Activated CD4-positive, alpha-beta T cell treated with anti-CD3 and anti-CD28 coated beads, Interleukin-2, amount 50 U/mL, for 4 hours (primary cell): ENCODE measurements at regions not wholly inside any gene's neighbourhood (a gene's known extent, or its start where the extent isn't known, plus 50 kb on each side); places are given as distances from the start of the nearest gene placed in this dataset.
"Not testable (repeated sequence)": the region's sequence is repeated elsewhere in the genome, so short reads cannot be mapped to it uniquely, and the experiment has no call there.

Experiments used
- DNase-seq, 2 experiments: peaks; one replicate each; pipeline ENCODE4 v3.0.0-alpha.2; 2020

DNA sequence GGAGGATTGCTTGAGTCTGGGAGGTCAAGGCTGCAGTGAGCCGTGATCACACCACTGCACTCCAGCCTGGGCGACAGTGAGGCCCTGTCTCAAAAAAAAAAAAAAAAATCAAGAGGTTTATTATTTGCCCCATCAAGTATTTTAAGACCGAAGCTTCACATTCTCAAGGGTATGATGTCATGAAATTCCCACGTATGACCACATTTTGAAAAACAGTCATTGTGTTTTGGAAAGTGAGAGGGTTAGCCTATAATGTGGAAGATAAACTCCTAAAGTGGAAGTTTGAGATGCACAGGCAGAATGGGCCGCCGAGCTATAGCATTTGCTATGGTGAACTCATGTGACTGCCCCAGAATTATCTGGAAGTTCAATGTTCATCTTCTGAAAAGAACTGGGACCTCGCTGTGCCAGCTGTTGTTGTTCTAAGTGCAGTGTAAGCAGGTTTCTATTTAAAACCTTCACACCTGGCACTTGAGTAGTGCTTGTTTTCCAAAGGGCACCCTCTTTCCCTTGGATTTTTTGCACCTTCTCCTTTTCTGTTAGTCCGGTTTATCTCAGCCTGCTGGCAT is 96.9 kb upstream of the SLC25A33 start:
- DNase-seq: no peak

DNA sequence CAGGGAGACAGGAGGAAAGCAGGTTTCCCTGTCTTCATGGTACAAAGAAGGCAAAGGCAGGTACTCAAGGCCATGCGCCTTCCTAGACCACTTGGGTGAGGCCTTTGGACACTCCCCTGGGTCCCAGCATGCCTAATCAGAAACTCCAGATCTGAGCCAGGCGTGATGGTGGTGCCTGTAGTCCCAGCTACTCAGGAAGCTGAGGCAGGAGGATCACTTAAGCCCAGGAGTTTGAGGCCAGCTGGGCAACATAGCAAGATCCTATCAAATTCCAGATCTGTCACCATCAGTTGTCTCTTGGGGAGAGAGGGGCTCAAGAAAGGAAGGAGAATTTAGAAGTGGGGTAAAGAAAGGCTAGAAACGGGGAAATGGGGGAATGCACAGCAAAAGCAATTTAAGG is 96.3 kb upstream of the SLC25A33 start:
- DNase-seq: no peak

DNA sequence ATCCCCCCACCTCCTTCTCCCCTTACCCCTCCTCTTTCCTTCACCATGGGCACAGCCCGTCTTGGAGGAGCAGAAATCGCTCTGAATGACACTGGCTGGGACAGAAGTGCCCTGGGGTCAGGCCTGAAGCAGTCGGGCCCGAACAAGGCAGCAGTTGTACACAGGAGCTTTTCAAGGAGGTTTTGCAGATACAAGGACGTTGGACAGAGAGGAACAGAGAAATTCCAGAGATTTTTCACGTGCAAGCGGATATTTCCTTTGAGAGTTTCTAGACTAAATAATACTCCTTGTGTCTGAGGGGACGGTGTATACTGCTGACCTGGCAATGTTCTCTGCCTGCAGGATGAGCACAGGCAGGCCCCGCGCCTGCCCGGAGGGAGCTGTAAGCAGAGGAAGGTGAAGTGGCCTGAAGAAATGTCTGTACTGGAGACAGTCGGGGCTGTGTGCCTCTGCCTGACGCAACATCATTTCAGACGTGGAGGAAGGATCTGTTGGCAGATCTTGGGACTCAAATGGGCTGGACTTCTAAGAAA is 95.3 kb upstream of the SLC25A33 start:
- no peak for DNase-seq

DNA sequence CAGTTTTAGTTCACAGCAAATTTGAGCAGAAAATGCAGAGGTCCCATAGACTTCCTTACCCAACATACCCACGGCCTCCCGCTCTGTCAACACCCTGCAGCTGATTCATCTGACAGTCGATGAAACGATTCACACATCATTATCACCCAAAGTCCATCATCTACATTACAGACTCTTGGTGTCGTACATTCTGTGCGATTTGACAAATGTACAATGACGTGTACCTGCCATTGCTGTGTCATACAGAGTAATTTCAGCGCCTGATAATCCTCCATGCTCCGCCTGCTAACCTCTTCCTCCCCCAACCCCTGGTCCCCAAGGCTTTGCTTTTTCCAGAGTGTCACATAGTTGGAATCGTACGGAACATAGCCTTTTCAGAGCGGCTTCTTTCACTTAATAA is 94.7 kb upstream of the SLC25A33 start:
- DNase-seq: no peak

DNA sequence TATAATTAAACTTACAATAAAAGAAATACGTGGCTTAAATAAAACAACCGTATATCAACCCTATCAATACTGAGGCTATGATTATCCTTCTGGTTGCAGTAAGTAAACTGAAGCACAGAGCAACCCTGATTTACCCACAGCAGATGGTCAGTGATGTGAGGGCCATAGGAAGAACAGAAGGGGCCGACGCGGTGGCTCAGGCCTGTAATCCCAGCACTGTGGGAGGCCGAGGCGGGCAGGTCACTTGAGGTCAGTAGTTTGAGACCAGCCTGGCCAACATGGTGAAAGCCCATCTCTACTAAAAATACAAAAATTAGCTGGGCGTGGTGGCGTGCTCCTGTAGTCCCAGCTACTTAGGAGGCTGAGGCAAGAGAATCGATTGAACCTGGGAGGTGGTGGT is 94.2 kb upstream of the SLC25A33 start:
- not testable (repeated sequence) for DNase-seq

GRCh38 chr1:9447215-9447960 is 91.9 kb upstream of the SLC25A33 start:
- DNase-seq: no peak

DNA sequence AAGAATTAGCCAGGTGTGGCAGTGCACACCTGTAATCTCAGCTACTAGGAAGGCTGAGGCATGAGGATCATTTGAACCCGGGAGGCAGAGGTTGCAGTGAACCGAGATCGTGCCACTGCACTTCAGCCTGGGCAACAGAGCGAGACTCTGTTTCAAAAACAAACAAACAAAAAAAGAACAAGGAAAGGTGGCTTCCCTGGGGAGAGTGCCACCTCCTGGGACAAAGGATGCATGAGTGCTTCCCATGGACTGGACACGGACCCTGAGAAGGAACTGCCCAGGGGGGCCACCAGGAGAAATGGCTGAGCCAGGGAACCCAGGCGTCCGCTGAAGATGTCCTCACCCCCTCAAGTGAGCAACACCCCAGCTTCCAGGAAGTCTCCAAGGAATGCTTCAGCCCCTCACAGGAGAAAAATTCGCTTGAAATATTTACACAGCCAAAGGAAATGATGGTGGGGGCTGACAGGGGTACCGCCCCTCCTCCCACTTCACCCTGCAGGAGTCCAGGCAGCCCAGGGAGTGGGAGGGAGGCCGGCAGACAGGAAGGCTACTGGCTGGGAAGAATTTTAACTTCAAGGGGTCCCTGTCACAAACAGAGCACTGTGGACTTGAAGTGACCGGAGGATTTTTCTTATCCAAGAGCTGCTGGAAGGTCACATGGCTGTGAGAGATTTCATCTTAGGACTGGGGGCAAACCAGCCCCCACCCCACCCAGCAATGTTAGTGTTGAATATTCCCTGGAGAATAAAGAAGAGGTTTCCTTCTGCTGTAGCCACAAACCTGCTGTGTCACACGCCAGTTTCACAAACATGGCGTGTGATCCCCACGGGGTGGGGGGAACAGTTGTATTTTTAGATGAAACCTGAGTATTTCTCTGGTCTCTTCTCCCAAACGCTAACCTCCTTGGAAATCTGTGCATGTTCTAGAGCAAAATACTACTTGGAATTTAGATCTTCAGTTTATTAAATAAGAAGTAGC is 90.8 kb upstream of the SLC25A33 start:
- DNase-seq: no peak

DNA sequence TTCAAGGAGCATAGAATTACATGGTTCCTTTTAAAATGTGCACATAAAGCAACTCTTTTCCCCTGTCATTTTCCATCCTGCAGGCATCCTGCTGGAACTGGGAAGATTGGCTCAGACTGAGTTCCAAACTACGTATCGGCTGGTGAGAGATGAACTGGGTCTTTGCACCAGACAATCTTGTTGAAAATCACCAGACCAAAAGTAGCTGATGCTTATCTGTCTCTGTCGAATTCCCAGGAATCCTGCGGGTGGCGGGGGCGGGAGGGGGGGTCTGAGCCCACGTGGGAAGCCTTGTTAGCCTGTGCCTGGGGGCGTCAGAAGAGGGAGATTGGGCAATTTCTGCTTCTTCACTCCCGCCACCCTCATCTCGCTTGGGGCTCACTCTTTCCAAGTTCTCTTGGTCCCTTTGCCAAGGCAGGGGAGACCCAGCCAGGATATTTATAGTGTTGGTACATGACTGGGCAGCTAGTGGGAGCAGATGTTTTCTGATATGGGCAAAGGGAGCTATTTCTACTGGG is 90.1 kb upstream of the SLC25A33 start:
- no peak for DNase-seq

GRCh38 chr1:9449976-9450696 is 89.1 kb upstream of the SLC25A33 start:
- no peak for DNase-seq

DNA sequence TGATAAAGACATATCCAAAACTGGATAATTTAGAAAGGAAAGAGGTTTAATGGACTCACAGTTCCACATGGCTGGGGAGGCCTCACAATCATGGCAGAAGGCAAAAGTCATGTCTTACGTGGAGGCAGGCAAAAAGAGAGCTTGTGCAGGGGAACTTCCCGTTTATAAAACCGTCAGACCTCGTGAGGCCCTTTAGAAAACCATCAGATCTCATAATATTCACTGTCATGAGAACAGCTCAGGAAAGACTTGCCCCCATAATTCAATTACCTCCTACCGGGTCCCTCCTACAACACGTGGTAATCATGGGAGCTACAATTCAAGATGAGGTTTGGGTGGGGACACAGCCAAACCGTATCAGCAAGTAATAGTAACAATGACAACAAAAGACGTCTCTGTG is 88.2 kb upstream of the SLC25A33 start:
- no peak for DNase-seq

GRCh38 chr1:9452516-9453140 is 86.6 kb upstream of the SLC25A33 start:
- no peak for DNase-seq

GRCh38 chr1:9453375-9453774 is 85.9 kb upstream of the SLC25A33 start:
- DNase-seq: no peak

GRCh38 chr1:9453779-9454418 is 85.4 kb upstream of the SLC25A33 start:
- DNase-seq: no peak

GRCh38 chr1:9454494-9455066 is 84.7 kb upstream of the SLC25A33 start:
- no peak for DNase-seq

GRCh38 chr1:9455487-9456234 is 83.6 kb upstream of the SLC25A33 start:
- DNase-seq: peak; percentile 59 to 65

- no peak for DNase-seq
Observed at GRCh38 chr1:9456833-9457232, 82.4 kb upstream of the SLC25A33 start.

DNA sequence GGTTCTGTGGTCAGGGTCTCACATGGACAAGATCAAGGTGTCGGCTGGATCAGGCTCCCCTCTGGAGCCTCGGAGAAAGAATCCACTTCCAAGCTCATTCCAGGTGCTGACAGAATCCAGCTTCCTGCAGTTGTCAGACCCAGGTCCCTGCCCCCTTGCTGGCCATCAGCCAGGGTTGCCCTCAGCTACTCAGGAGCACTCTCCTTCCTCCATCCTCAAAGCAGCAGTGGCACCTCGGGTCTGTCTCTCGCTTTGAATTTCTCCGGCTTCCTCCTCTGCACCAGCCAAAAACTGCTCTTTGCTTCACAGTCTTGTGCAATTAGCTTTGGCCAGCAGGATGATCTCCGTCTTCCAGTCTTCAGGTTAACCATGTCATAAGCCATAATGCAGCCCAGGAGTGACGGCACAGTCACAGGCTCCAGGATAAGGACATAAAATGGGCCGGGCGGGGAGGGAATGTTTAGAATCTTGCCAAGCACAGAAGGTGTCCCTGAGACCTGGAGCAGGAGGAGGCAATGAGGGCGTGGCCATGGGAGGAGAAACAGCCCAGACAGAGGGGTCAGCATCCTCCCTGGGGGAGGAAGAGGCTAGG is 79.4 kb upstream of the SLC25A33 start:
- no peak for DNase-seq

- DNase-seq: no peak
Observed at GRCh38 chr1:9465640-9466039, 73.6 kb upstream of the SLC25A33 start.

DNA sequence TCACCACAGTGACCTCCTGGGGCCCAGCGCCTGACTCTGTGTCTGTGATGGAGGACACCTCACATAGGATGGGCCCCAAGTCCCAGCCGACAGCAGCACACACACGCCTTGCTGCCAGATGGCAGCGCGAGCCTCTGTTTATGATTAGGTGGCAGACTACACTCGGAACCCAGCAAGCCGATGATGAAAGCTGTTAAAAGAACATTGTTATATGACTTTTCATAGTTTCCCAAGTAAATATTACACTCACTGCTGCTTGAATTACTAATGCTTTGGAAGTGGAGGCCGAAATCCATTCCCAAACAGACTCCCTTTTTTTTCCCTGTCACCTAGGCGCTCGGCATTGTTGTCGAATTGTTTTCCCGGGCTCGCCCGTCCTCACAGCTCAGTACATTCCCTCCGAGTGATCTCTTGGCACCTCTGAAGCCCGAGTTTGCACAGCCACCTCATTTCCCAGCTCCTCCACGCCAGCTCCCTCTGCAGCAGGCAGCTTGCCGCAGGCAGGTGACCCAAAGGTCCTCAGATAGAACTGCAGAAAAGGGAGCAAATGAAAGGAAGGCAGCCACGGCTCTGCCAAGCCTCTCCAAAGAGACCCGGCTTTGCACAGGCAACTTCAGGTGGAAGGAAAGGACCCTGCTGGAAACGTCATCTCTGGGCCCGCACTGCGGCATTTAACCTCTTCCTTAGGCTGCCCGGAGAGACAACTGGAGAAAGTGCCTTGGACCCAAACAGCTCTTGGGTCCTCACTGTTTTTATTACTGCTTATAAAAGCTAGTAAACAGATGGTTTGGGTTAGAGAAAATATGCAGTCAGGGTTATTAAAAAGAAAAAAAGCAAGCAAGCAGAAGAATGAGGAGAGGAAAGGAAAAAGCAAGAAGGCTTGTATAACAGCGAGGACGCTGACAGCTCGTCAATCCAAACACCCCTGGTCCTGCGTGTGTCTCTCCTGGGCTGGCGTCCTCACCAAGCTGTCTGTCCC is 72.2 kb upstream of the SLC25A33 start:
- DNase-seq: no peak
